ENCODE measurements at regions not wholly inside any gene's neighbourhood (a gene's known extent, or its start where the extent isn't known, plus 50 kb on each side); places are given as distances from the start of the nearest gene placed in this dataset.

DNA sequence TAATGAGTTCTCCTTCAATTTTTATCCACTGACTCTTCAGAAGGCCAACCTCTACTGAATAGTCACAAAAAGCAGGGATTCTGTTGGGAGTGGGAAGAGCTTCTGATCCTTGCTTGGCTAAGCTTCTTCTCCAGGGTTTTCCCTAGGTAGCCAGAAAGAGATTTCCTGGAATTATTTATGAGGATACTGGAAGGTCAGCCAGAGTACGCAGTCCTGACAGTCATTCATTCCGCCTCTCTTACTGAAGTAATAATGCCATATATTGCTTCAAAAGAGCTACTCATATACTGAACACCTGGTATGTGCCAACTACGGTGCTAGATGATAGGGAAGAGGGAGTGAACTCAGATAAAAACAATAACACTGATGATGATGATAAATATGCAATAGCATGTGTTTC, 116.1 kb downstream of the CCDC34 start:
- Histone ChIP-seq H3K27ac (ENCODE audit: low read length) (no peak overlapping the region), H3K9me3 (ENCODE audit: control insufficient read depth, insufficient read depth, low read length) (no peaks in the 10 kb centered on the region), H3K4me1 (ENCODE audit: control insufficient read depth, insufficient read depth, low read length) (no peaks in the 10 kb centered on the region), H3K4me3 (ENCODE audit: low read length) (no peak overlapping the region), H3K36me3 (ENCODE audit: control insufficient read depth, insufficient read depth, low read length) (no peaks in the 10 kb centered on the region), H3K27me3 (ENCODE audit: control insufficient read depth, insufficient read depth, low read length) (no peaks in the 10 kb centered on the region)
- Mint-ChIP-seq H3K4me3 (no peak overlapping the region), H3K27me3 (ENCODE audit: low read depth in 2 of 2) (no peaks in the 10 kb centered on the region), H3K27ac (no peak overlapping the region), H3K4me1 (no peaks in the 10 kb centered on the region), H3K36me3 (no peaks in the 10 kb centered on the region), H3K9me3 (peaks cover 3 to 4% of the 10 kb centered on the region in 2 donors)
- 93% methylated on average over 2 of the region's 3 CpGs for WGBS (ENCODE audit: insufficient coverage)
- intact Hi-C loops (cut with micrococcal nuclease), result no loop called here
- TF ChIP-seq, protein P1, sequence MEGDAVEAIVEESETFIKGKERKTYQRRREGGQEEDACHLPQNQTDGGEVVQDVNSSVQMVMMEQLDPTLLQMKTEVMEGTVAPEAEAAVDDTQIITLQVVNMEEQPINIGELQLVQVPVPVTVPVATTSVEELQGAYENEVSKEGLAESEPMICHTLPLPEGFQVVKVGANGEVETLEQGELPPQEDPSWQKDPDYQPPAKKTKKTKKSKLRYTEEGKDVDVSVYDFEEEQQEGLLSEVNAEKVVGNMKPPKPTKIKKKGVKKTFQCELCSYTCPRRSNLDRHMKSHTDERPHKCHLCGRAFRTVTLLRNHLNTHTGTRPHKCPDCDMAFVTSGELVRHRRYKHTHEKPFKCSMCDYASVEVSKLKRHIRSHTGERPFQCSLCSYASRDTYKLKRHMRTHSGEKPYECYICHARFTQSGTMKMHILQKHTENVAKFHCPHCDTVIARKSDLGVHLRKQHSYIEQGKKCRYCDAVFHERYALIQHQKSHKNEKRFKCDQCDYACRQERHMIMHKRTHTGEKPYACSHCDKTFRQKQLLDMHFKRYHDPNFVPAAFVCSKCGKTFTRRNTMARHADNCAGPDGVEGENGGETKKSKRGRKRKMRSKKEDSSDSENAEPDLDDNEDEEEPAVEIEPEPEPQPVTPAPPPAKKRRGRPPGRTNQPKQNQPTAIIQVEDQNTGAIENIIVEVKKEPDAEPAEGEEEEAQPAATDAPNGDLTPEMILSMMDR (IDR thresholded peaks at IDR 0.05), result no peak
- DNase-seq (no peak), ATAC-seq (no peak)

DNA sequence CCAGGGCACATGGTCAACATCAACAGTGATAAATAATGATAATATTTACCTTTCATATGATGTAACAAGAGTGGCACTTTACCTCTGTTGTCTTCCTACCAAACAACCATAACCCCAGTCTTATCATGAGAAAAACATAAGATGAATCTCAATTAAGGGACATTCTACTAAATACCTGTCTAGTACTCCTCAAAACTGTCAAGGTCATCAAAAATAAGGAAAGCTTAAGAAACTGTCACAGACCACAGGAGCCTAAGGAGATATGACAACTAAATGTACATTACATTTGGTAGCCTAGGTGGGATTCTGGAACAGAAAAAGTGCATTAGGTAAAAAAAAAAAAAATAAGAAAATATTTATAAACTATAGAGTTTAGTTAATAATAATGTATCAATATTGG, 118.1 kb downstream of the CCDC34 start:
- H3K9me3 Mint-ChIP-seq, result peaks cover 4 to 6% of the 10 kb centered on the region in 2 donors
- no peaks in the 10 kb centered on the region for H3K27me3 ChIP-seq (ENCODE audit: control insufficient read depth, insufficient read depth, low read length)
- intact Hi-C loops (cut with micrococcal nuclease), result no loop called here
- H3K4me1 Mint-ChIP-seq, result no peaks in the 10 kb centered on the region
- H3K9me3 ChIP-seq (ENCODE audit: control insufficient read depth, insufficient read depth, low read length), result no peaks in the 10 kb centered on the region
- TF ChIP-seq, protein P1 (IDR thresholded peaks at IDR 0.05), result no peak
- H3K4me3 Mint-ChIP-seq, result no peak overlapping the region
- H3K4me3 ChIP-seq (ENCODE audit: low read length), result no peak overlapping the region
- no peaks in the 10 kb centered on the region for H3K36me3 ChIP-seq (ENCODE audit: control insufficient read depth, insufficient read depth, low read length)
- no peaks in the 10 kb centered on the region for H3K36me3 Mint-ChIP-seq
- H3K27ac Mint-ChIP-seq, result no peak overlapping the region
- H3K27ac ChIP-seq (ENCODE audit: low read length), result no peak overlapping the region
- ATAC-seq, result no peak
- H3K27me3 Mint-ChIP-seq (ENCODE audit: low read depth in 2 of 2), result peaks cover 0 to 3% of the 10 kb centered on the region in 2 donors
- DNase-seq, result no peak
- H3K4me1 ChIP-seq (ENCODE audit: control insufficient read depth, insufficient read depth, low read length), result no peaks in the 10 kb centered on the region

DNA sequence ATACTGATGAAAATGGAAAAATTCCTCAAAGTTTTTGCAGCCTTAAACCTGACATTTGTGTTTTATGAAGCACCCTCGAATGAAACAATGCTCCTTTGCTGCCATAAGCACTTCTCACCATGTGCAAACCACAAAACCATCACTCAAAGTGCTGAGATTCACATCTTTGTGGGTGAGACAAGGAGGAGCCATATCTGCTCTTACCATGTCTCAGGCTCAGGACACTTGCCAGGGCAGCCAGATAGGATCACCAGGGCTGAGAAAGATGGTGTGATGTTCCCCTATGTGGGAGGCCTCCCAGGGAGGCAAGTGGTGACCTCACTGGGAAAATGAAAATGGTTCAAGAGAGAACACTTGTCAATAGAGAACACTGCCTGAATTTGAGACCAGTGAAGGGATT, 120.4 kb downstream of the CCDC34 start:
- ATAC-seq (no peak), DNase-seq (no peak)
- peaks cover 6 to 8% of the 10 kb centered on the region in 2 donors for H3K9me3 Mint-ChIP-seq
- no peak overlapping the region for H3K4me3 ChIP-seq (ENCODE audit: low read length)
- H3K4me1 ChIP-seq (ENCODE audit: control insufficient read depth, insufficient read depth, low read length), result no peaks in the 10 kb centered on the region
- H3K36me3 ChIP-seq (ENCODE audit: control insufficient read depth, insufficient read depth, low read length), result no peaks in the 10 kb centered on the region
- no peak overlapping the region for H3K27ac ChIP-seq (ENCODE audit: low read length)
- peaks cover 0 to 5% of the 10 kb centered on the region in 2 donors for H3K27me3 Mint-ChIP-seq (ENCODE audit: low read depth in 2 of 2)
- no peaks in the 10 kb centered on the region for H3K9me3 ChIP-seq (ENCODE audit: control insufficient read depth, insufficient read depth, low read length)
- H3K4me3 Mint-ChIP-seq, result no peak overlapping the region
- H3K4me1 Mint-ChIP-seq, result no peaks in the 10 kb centered on the region
- WGBS (ENCODE audit: insufficient coverage), result 0% methylated on average over 1 of the region's 1 CpG
- no peak overlapping the region for H3K27ac Mint-ChIP-seq
- TF ChIP-seq, protein P1 (IDR thresholded peaks at IDR 0.05), result no peak
- intact Hi-C loops (cut with micrococcal nuclease), result no loop called here
- no peaks in the 10 kb centered on the region for H3K36me3 Mint-ChIP-seq
- H3K27me3 ChIP-seq (ENCODE audit: control insufficient read depth, insufficient read depth, low read length), result no peaks in the 10 kb centered on the region

DNA sequence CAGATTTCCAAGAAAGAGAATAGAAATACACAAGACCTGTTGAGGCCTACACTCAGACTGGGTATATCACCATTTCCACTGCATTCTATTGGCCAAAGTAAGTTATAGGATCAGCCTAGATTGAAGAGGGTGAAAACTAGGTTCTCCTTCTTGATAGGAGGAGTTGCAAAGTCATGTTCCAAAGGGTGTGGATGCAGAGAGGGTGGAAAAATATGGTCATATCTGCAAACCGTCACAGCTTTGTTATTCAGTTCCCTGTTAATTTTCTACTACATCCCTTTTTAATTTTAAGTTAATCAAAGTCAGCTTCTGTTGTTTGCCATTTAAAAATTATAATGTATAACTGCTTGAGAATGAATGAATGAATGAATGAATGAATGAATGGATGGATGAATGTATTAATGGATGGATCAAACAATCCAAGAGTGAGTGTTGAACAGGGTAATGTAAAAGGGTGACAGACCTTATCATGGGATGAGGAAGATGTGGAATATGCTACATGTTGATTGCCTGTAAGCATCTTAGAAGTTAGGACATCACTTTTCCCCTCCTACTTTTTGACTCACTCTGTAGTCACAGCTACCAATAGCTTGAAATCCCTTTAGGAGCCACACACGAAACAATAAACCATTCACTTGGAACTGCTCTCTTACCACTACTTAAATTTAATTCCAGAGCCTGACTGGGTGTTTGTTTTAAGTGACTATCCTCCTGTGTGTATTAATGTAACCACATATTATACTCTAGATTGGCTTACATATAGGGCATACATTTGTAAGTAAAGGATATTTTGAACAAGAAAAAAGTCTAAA, 121.5 kb downstream of the CCDC34 start:
- no peak overlapping the region for H3K4me3 ChIP-seq (ENCODE audit: low read length)
- ATAC-seq (no peak), DNase-seq (no peak)
- intact Hi-C loops (cut with micrococcal nuclease), result no loop called here
- no peak overlapping the region for H3K27ac ChIP-seq (ENCODE audit: low read length)
- no peaks in the 10 kb centered on the region for H3K4me1 Mint-ChIP-seq
- TF ChIP-seq, protein P1 (IDR thresholded peaks at IDR 0.05), result no peak
- no peaks in the 10 kb centered on the region for H3K36me3 Mint-ChIP-seq
- no peak overlapping the region for H3K27ac Mint-ChIP-seq
- no peaks in the 10 kb centered on the region for H3K36me3 ChIP-seq (ENCODE audit: control insufficient read depth, insufficient read depth, low read length)
- WGBS (ENCODE audit: insufficient coverage), result no CpG with 5 or more reads among the region's 2 CpGs
- peaks cover 6 to 8% of the 10 kb centered on the region in 2 donors for H3K9me3 Mint-ChIP-seq
- peaks cover 0 to 5% of the 10 kb centered on the region in 2 donors for H3K27me3 Mint-ChIP-seq (ENCODE audit: low read depth in 2 of 2)
- no peaks in the 10 kb centered on the region for H3K9me3 ChIP-seq (ENCODE audit: control insufficient read depth, insufficient read depth, low read length)
- H3K4me3 Mint-ChIP-seq, result no peak overlapping the region
- H3K4me1 ChIP-seq (ENCODE audit: control insufficient read depth, insufficient read depth, low read length), result no peaks in the 10 kb centered on the region
- no peaks in the 10 kb centered on the region for H3K27me3 ChIP-seq (ENCODE audit: control insufficient read depth, insufficient read depth, low read length)
